ENCODE measurements at regions not wholly inside any gene's neighbourhood (a gene's known extent, or its start where the extent isn't known, plus 50 kb on each side); places are given as distances from the start of the nearest gene placed in this dataset.

DNA sequence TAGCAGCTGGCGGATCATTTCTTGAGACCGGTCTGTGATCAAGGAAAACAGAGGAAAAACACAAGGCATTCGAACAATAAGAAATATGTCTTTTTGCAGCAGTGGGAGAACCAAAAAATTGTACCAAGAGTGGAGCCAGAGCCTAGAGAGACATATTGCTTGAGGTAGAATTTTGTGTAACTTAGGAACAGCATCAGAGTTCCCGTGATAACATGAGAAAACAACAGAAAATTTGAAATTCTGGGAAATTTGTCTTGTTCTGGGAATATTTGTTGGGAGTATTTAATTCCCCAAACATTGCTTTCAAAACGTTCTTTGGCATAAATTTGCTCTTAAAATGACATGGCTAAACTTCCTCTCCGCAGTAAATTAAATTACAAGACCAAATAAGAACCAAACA, 267.5 kb downstream of the GPD2 start (continued):
- TF ChIP-seq, protein P1, sequence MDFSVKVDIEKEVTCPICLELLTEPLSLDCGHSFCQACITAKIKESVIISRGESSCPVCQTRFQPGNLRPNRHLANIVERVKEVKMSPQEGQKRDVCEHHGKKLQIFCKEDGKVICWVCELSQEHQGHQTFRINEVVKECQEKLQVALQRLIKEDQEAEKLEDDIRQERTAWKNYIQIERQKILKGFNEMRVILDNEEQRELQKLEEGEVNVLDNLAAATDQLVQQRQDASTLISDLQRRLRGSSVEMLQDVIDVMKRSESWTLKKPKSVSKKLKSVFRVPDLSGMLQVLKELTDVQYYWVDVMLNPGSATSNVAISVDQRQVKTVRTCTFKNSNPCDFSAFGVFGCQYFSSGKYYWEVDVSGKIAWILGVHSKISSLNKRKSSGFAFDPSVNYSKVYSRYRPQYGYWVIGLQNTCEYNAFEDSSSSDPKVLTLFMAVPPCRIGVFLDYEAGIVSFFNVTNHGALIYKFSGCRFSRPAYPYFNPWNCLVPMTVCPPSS (IDR thresholded peaks at IDR 0.05): no peak
- TF ChIP-seq SKI (IDR thresholded peaks at IDR 0.05; ENCODE audit: partially characterized antibody): no peak
- TF ChIP-seq, protein P2, sequence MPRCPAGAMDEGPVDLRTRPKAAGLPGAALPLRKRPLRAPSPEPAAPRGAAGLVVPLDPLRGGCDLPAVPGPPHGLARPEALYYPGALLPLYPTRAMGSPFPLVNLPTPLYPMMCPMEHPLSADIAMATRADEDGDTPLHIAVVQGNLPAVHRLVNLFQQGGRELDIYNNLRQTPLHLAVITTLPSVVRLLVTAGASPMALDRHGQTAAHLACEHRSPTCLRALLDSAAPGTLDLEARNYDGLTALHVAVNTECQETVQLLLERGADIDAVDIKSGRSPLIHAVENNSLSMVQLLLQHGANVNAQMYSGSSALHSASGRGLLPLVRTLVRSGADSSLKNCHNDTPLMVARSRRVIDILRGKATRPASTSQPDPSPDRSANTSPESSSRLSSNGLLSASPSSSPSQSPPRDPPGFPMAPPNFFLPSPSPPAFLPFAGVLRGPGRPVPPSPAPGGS (CRISPR knock-in tag; IDR thresholded peaks at IDR 0.05): no peak
- no peak for TF ChIP-seq PHF21A (CRISPR knock-in tag; IDR thresholded peaks at IDR 0.05)
- TF ChIP-seq SOX6 (IDR thresholded peaks at IDR 0.05): no peak
- no peak for TF ChIP-seq SOX6 (CRISPR knock-in tag; IDR thresholded peaks at IDR 0.05)
- no peak for TF ChIP-seq ZSCAN12 (CRISPR knock-in tag; IDR thresholded peaks at IDR 0.05)
- TF ChIP-seq, protein P3, sequence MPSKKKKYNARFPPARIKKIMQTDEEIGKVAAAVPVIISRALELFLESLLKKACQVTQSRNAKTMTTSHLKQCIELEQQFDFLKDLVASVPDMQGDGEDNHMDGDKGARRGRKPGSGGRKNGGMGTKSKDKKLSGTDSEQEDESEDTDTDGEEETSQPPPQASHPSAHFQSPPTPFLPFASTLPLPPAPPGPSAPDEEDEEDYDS (CRISPR knock-in tag; IDR thresholded peaks at IDR 0.05): no peak
- TF ChIP-seq BRCA1 (CRISPR knock-in tag; IDR thresholded peaks at IDR 0.05): no peak
- TF ChIP-seq, protein P4, sequence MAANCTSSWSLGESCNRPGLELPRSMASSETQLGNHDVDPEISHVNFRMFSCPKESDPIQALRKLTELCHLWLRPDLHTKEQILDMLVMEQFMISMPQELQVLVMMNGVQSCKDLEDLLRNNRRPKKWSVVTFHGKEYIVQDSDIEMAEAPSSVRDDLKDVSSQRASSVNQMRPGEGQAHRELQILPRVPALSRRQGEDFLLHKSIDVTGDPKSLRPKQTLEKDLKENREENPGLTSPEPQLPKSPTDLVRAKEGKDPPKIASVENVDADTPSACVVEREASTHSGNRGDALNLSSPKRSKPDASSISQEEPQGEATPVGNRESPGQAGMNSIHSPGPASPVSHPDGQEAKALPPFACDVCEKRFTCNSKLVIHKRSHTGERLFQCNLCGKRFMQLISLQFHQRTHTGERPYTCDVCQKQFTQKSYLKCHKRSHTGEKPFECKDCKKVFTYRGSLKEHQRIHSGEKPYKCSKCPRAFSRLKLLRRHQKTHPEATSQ (CRISPR knock-in tag; IDR thresholded peaks at IDR 0.05; ENCODE audit: borderline replicate concordance): no peak
- TF ChIP-seq, protein P5, sequence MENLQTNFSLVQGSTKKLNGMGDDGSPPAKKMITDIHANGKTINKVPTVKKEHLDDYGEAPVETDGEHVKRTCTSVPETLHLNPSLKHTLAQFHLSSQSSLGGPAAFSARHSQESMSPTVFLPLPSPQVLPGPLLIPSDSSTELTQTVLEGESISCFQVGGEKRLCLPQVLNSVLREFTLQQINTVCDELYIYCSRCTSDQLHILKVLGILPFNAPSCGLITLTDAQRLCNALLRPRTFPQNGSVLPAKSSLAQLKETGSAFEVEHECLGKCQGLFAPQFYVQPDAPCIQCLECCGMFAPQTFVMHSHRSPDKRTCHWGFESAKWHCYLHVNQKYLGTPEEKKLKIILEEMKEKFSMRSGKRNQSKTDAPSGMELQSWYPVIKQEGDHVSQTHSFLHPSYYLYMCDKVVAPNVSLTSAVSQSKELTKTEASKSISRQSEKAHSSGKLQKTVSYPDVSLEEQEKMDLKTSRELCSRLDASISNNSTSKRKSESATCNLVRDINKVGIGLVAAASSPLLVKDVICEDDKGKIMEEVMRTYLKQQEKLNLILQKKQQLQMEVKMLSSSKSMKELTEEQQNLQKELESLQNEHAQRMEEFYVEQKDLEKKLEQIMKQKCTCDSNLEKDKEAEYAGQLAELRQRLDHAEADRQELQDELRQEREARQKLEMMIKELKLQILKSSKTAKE (CRISPR knock-in tag; IDR thresholded peaks at IDR 0.05; ENCODE audit: borderline replicate concordance): no peak
- TF ChIP-seq, protein P6, sequence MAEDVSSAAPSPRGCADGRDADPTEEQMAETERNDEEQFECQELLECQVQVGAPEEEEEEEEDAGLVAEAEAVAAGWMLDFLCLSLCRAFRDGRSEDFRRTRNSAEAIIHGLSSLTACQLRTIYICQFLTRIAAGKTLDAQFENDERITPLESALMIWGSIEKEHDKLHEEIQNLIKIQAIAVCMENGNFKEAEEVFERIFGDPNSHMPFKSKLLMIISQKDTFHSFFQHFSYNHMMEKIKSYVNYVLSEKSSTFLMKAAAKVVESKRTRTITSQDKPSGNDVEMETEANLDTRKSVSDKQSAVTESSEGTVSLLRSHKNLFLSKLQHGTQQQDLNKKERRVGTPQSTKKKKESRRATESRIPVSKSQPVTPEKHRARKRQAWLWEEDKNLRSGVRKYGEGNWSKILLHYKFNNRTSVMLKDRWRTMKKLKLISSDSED (CRISPR knock-in tag; IDR thresholded peaks at IDR 0.05): no peak
- no peak for TF ChIP-seq CEBPB (IDR thresholded peaks at IDR 0.05; ENCODE audit: borderline replicate concordance, low read depth, low read length)
- TF ChIP-seq, protein P7, sequence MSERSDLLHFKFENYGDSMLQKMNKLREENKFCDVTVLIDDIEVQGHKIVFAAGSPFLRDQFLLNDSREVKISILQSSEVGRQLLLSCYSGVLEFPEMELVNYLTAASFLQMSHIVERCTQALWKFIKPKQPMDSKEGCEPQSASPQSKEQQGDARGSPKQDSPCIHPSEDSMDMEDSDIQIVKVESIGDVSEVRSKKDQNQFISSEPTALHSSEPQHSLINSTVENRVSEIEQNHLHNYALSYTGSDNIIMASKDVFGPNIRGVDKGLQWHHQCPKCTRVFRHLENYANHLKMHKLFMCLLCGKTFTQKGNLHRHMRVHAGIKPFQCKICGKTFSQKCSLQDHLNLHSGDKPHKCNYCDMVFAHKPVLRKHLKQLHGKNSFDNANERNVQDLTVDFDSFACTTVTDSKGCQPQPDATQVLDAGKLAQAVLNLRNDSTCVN (CRISPR knock-in tag; IDR thresholded peaks at IDR 0.05; ENCODE audit: borderline replicate concordance): no peak
- TF ChIP-seq ZNF75D (CRISPR knock-in tag; IDR thresholded peaks at IDR 0.05; ENCODE audit: borderline replicate concordance): no peak
- TF ChIP-seq KLF6 (CRISPR knock-in tag; IDR thresholded peaks at IDR 0.05): no peak
- TF ChIP-seq KDM5A (IDR thresholded peaks at IDR 0.05; ENCODE audit: borderline replicate concordance, low read length): no peak

Data from HepG2 (cell line).